ENCODE measurements at regions not wholly inside any gene's neighbourhood (a gene's known extent, or its start where the extent isn't known, plus 50 kb on each side); places are given as distances from the start of the nearest gene placed in this dataset.
A peak's percentile ranks its signal among the peaks of the same experiment; 100 is the strongest.
"Not testable (repeated sequence)": the region's sequence is repeated elsewhere in the genome, so short reads cannot be mapped to it uniquely, and the experiment has no call there.

- DNase-seq (ENCODE audit: low spot score) = no peak
Observed at GRCh38 chr6:81624453-81624852, 128.0 kb downstream of the TENT5A start.

- no peak for DNase-seq (ENCODE audit: low spot score)
Observed at GRCh38 chr6:81623106-81623759, 129.2 kb downstream of the TENT5A start.

- no peak for DNase-seq (ENCODE audit: low spot score)
Observed at GRCh38 chr6:81621816-81622395, 130.6 kb downstream of the TENT5A start.

GRCh38 chr6:81614292-81614691, 138.2 kb downstream of the TENT5A start:
- DNase-seq (ENCODE audit: low spot score) = peak; percentile 14

- no peak for DNase-seq (ENCODE audit: low spot score)
Observed at GRCh38 chr6:81613606-81614005, 138.9 kb downstream of the TENT5A start.

GRCh38 chr6:81612136-81612535, 140.3 kb downstream of the TENT5A start:
- DNase-seq (ENCODE audit: low spot score) = no peak

GRCh38 chr6:81609736-81610135, 142.7 kb downstream of the TENT5A start:
- no peak for DNase-seq (ENCODE audit: low spot score)

- DNase-seq (ENCODE audit: low spot score) = no peak
Observed at GRCh38 chr6:81608776-81609175, 143.7 kb downstream of the TENT5A start.

GRCh38 chr6:81606965-81607381, 145.5 kb downstream of the TENT5A start:
- DNase-seq (ENCODE audit: low spot score) = no peak

- no peak for DNase-seq (ENCODE audit: low spot score)
Observed at GRCh38 chr6:81605526-81605925, 147.0 kb downstream of the TENT5A start.

GRCh38 chr6:81601918-81602317, 150.6 kb downstream of the TENT5A start:
- no peak for DNase-seq (ENCODE audit: low spot score)

GRCh38 chr6:81600488-81600887, 152.0 kb downstream of the TENT5A start:
- DNase-seq (ENCODE audit: low spot score) = not testable (repeated sequence)

GRCh38 chr6:81594501-81594900, 158.0 kb downstream of the TENT5A start:
- DNase-seq (ENCODE audit: low spot score) = no peak

GRCh38 chr6:81590314-81590691, 162.2 kb downstream of the TENT5A start:
- DNase-seq (ENCODE audit: low spot score) = no peak

GRCh38 chr6:81589465-81590313, 162.8 kb downstream of the TENT5A start:
- no peak for DNase-seq (ENCODE audit: low spot score)

GRCh38 chr6:81585686-81586085, 166.8 kb downstream of the TENT5A start:
- not testable (repeated sequence) for DNase-seq (ENCODE audit: low spot score)

GRCh38 chr6:81584156-81584555, 168.3 kb downstream of the TENT5A start:
- DNase-seq (ENCODE audit: low spot score) = not testable (repeated sequence)

GRCh38 chr6:81575442-81575841, 177.0 kb downstream of the TENT5A start:
- DNase-seq (ENCODE audit: low spot score) = no peak

- peak; percentile 15 for DNase-seq (ENCODE audit: low spot score)
Observed at GRCh38 chr6:81572020-81572419, 180.5 kb downstream of the TENT5A start.

- no peak for DNase-seq (ENCODE audit: low spot score)
Observed at GRCh38 chr6:81570681-81571080, 181.8 kb downstream of the TENT5A start.

GRCh38 chr6:81568973-81569372, 183.5 kb downstream of the TENT5A start:
- no peak for DNase-seq (ENCODE audit: low spot score)

GRCh38 chr6:81565071-81565470, 187.4 kb downstream of the TENT5A start:
- DNase-seq (ENCODE audit: low spot score) = no peak

Measured in mucosa of gallbladder (tissue), 1 donor.